ENCODE measurements at regions not wholly inside any gene's neighbourhood (a gene's known extent, or its start where the extent isn't known, plus 50 kb on each side); places are given as distances from the start of the nearest gene placed in this dataset.

- TF ChIP-seq EZH2phosphoT487 (IDR thresholded peaks at IDR 0.05; ENCODE audit: borderline replicate concordance) = no peak
These were observed 128.7 kb downstream of the ACTL8 start (continued) for GRCh38 chr1:17883662-17884395.

GRCh38 chr1:17885663-17886320 lies 130.7 kb downstream of the ACTL8 start:
- H3K79me2 ChIP-seq (ENCODE audit: insufficient read depth, low read length) = no peaks in the 10 kb centered on the region
- CTCF ChIA-PET = no interaction called here
- no peak overlapping the region for H2AFZ ChIP-seq (ENCODE audit: low read depth, low read length, poor library complexity, severe bottlenecking)
- no peaks in the 10 kb centered on the region for H3K9me3 ChIP-seq (ENCODE audit: control insufficient read depth in 1 of 2, insufficient read depth in 1 of 2, low read depth in 1 of 2, low read length in 2 of 2)
- TF ChIP-seq CEBPB (IDR thresholded peaks at IDR 0.05; ENCODE audit: low read depth) (no peak), EZH2phosphoT487 (IDR thresholded peaks at IDR 0.05; ENCODE audit: borderline replicate concordance) (no peak)
- H3K9me2 ChIP-seq (ENCODE audit: insufficient read depth) = no peaks in the 10 kb centered on the region
- BruUV-seq (replicated peaks) = no TSS peak
- H3K4me3 ChIP-seq (replicated peaks in 1 of 2; ENCODE audit: low read depth in 1 of 2, low read length in 2 of 2) = no peak overlapping the region
- POLR2A ChIA-PET = no interaction called here
- H3K4me2 ChIP-seq (ENCODE audit: low read length) = no peak overlapping the region
- intact Hi-C loops (cut with micrococcal nuclease) = no loop called here
- ATAC-seq (no peak), DNase-seq (ENCODE audit: low read depth, low spot score) (no peak)
- RAD21 ChIA-PET (ENCODE audit: low non-redundant PET in 1 of 2, low total read pairs in 2 of 2, uncharacterized antibody in 2 of 2, unreplicated experiment in 2 of 2) = no interaction called here
- H4K20me1 ChIP-seq (ENCODE audit: insufficient read depth) = no peaks in the 10 kb centered on the region
- H3K36me3 ChIP-seq (ENCODE audit: control insufficient read depth in 1 of 2, insufficient read depth in 2 of 2, low read length in 2 of 2) = no peaks in the 10 kb centered on the region
- no peak overlapping the region for H3K9ac ChIP-seq (ENCODE audit: low read length)
- H3K27ac ChIP-seq (ENCODE audit: low read depth, low read length) = no peak overlapping the region
- H3K27me3 ChIP-seq (ENCODE audit: insufficient read depth, low read length) = peaks cover 23% of the 10 kb centered on the region
- no peaks in the 10 kb centered on the region for H3K4me1 ChIP-seq (ENCODE audit: control insufficient read depth in 1 of 2, insufficient read depth in 2 of 2, low read length in 2 of 2)

GRCh38 chr1:17886386-17886785 lies 131.3 kb downstream of the ACTL8 start:
- Histone ChIP-seq H3K36me3 (ENCODE audit: control insufficient read depth in 1 of 2, insufficient read depth in 2 of 2, low read length in 2 of 2) (no peaks in the 10 kb centered on the region), H3K27me3 (ENCODE audit: insufficient read depth, low read length) (peaks cover 29% of the 10 kb centered on the region), H3K9ac (ENCODE audit: low read length) (no peak overlapping the region), H4K20me1 (ENCODE audit: insufficient read depth) (no peaks in the 10 kb centered on the region), H3K79me2 (ENCODE audit: insufficient read depth, low read length) (no peaks in the 10 kb centered on the region), H3K4me2 (ENCODE audit: low read length) (no peak overlapping the region), H2AFZ (ENCODE audit: low read depth, low read length, poor library complexity, severe bottlenecking) (no peak overlapping the region), H3K27ac (ENCODE audit: low read depth, low read length) (no peak overlapping the region), H3K9me2 (ENCODE audit: insufficient read depth) (no peaks in the 10 kb centered on the region), H3K4me1 (ENCODE audit: control insufficient read depth in 1 of 2, insufficient read depth in 2 of 2, low read length in 2 of 2) (no peaks in the 10 kb centered on the region), H3K4me3 (replicated peaks in 1 of 2; ENCODE audit: low read depth in 1 of 2, low read length in 2 of 2) (no peak overlapping the region), H3K9me3 (ENCODE audit: control insufficient read depth in 1 of 2, insufficient read depth in 1 of 2, low read depth in 1 of 2, low read length in 2 of 2) (no peaks in the 10 kb centered on the region)
- ChIA-PET POLR2A (no interaction called here), CTCF (no interaction called here), RAD21 (ENCODE audit: low non-redundant PET in 1 of 2, low total read pairs in 2 of 2, uncharacterized antibody in 2 of 2, unreplicated experiment in 2 of 2) (no interaction called here)
- no peak for DNase-seq (ENCODE audit: low read depth, low spot score)
- intact Hi-C loops (cut with micrococcal nuclease) = no loop called here
- no peak for ATAC-seq
- no TSS peak for BruUV-seq (replicated peaks)
- TF ChIP-seq CEBPB (IDR thresholded peaks at IDR 0.05; ENCODE audit: low read depth) (no peak), ATF3 (IDR thresholded peaks at IDR 0.05) (no peak), YY1 (IDR thresholded peaks at IDR 0.05; ENCODE audit: extremely low read depth, insufficient replicate concordance, low read depth, low read length) (no peak), FOSL1 (IDR thresholded peaks at IDR 0.05; ENCODE audit: low read depth) (no peak)

Data from HCT116 (cell line).